HG02588 (cell line): ENCODE measurements at regions not wholly inside any gene's neighbourhood (a gene's known extent, or its start where the extent isn't known, plus 50 kb on each side); places are given as distances from the start of the nearest gene placed in this dataset.
"Not testable (repeated sequence)": the region's sequence is repeated elsewhere in the genome, so short reads cannot be mapped to it uniquely, and the experiment has no call there.

Experiments
- ATAC-seq: cut with Tn5 transposase; IDR thresholded peaks from one replicate; pipeline ENCODE4 v1.9.1; 2021; ENCODE audit warnings: mild to moderate bottlenecking, moderate library complexity; ENCODE audit not compliant: unreplicated experiment

DNA sequence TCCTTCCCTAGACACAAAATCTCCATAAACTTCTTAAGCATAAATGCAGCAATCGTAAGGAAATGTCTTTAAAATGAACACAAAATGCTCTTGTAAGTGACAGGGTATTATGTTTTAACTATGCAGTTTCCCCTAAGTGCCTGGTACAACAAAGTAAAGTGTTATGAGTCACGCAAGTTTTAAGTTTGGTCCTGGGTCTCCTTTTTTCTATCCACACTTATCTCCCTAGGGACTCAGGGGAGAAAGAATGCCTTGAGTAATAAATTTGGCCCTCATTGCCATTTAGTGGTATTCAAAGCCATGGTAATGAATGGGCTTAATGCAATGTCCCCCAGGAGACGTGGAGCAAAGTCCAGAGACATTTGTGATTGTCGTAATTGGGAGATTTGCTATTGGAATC lies 149.1 kb downstream of the MAGEB17 start:
- ATAC-seq, result no peak

DNA sequence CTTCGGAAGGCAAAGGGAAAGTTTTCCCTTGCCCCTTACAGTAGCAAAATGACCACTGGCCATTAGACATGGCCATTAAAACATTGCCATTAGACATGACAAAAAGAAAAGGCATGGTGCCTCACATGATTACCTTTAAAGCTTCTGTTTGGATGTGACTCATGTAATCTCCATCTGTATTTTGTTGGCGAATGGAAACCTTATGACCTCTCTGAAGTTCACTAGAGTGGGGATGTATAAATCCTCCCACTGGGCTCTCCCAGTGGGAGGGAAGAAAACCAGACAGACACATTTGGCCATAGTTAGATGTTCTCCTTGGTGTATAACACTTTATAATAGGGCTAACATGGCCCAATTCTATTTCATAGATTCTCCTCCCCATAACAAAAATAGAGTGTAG lies 152.6 kb downstream of the MAGEB17 start:
- no peak for ATAC-seq

DNA sequence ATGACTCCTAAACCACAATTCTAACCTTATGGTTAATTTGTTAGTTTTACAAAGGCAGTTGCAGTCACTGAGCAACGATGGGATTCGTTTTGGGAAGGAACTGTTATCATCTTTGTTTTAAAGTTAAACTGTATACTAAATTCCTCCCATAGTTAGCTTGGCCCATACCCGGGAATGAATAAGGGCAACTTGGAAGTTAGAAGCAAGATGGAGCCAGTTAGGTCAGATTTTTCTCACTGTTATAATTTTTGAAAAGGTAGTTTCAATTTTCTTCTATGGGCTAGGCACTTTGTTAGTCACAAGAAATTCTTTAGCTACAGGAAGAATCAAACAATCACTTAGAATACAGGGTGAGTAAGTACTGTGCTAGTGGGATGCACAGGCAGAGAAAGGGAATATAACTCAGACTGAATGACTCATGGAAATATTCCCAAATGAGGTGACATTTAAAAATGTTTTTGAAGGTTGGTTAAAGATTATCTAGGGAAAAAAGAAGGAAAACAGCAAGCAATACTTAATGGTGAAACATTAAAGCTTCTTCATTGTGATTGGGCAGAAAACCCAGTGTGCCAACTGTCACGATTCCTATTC lies 153.6 kb downstream of the MAGEB17 start:
- ATAC-seq, result no peak

DNA sequence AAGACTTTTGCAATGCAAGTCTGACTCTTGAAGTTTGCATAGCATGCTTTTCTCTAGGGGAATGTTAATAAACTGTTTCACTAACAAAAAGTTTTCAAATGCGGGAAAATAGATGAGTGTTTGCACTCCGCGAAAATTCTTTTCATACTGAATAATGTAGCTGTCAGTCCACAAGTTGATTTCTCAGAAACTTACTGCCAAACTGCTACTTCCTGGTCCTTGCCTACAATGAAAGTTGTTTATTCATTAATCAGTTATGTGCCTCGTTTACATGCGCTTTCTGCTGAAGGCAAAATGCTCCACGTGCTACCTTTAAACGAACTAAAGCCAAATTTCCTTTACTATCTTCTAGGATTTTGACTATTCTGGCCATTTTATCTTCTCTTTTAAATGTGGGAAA lies 166.2 kb downstream of the MAGEB17 start:
- no peak for ATAC-seq

DNA sequence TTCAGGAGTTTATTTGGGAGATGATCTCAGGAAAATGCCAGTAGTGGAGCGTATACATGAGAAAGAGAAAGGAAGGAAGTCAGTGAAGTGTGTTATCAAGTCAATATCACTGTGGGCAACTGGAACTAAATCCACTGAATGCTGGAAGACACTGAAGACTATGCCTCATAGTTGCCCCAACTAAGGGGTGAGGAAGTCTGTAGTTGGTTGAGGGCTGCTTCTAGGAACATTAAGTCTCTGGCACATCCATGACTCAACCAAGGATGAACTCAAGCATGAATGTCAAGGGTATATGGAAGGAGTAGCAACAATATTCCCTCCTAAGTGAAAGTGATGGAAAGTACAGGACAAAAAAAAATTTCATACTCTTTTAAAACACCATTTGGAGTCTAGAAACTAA lies 167.9 kb downstream of the MAGEB17 start:
- no peak for ATAC-seq

DNA sequence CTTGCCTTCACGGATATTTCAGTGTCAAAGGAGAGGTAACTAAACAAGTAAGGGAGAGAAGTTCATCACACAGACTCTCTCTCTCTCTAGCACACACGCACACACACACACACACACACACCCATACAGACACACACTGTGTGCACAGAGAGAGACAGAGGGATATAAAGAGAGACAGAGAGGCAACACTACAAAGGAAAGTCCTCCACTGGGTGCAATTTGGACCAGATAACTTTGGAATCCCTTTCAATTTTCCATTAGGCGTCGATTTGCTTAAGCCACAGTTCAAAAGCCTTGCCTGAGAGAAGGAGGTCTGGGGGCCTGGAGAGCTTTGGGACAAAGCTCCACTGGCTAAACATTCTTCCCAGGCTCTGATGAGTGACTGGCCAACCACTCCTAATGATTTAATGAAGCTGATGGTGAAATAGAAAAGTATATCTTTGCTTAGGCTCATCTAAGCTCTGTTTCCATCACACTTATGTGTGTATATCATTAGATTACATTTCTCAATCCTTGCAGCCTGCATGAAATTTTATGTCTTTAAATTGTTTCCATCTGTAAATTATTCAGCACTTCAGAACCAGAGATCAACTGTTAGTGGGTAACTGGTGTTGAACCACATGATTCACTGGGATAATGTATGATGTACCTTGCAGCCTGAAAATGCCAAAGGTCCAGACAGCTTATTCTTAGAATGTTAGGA lies 180.8 kb downstream of the MAGEB17 start:
- ATAC-seq, result no peak

DNA sequence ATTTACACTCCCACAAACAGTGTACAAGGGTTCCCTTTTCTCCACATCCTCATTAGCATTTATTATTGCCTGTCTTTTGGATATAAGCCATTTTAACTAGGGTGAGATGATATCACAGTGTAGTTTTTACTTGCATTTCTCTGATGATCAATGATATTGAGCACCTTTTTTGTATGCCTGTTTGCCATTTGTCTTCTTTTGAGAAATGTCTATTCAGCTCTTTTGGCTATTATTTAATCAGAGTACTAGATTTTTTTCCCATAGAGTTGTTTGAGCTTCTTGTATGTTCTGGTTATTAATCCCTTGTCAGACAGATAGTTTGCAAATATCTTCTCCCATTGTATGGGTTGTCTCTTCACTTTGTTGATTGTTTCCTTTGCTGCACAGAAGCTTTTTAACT lies 190.6 kb downstream of the MAGEB17 start:
- ATAC-seq, result no peak

DNA sequence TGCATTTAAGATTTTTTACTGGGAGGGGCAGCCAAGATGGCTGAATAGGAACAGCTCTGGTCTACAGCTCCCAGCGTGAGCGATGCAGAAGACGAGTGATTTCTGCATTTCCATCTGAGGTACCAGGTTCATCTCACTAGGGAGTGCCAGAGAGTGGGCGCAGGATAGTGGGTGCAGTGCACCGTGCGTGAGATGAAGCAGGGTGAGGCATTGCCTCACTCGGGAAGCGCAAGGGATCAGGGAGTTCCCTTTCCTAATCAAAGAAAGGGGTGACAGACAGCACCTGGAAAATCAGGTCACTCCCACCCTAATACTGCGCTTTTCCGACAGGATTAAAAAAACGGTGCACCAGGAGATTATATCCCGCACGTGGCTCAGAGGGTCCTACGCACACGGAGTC lies 192.8 kb downstream of the MAGEB17 start:
- ATAC-seq, result not testable (repeated sequence)

DNA sequence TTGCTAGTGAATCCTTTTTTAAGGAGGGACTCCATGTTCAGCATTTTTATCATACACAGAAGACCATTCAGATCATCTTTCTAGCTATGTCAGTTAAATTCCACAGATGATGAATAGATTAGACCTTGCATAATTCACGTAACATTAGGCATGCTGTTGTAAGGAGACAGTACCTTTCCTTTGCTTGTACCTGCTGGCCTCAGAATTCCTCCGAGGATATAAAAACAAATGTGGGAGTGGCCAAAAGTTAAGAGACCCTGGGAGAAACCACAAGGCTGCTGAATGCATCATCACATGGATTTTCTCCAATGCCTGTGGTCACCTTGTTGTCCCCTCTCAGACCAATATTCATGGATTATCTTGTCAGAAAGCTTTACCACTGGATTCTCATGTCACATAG lies 201.4 kb downstream of the MAGEB17 start:
- no peak for ATAC-seq

DNA sequence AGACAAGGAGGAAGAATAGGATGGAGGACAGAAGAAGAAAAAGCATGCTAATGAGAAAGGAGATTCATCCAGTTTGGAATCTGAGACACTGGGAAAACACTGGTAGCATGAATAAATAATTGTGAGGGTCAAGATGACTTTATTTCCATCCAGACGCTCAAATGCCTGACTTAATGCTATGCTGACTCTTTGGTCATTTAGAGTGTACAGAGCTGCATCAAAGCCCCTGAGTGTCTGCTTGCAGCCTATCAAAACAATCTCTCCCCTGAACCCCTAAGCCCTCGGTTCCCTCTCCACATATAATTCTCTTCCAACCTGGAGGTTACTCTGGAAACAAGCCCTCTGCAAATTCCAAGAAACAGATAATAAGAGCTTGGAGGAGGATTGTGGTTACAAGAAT lies 208.8 kb downstream of the MAGEB17 start:
- no peak for ATAC-seq

DNA sequence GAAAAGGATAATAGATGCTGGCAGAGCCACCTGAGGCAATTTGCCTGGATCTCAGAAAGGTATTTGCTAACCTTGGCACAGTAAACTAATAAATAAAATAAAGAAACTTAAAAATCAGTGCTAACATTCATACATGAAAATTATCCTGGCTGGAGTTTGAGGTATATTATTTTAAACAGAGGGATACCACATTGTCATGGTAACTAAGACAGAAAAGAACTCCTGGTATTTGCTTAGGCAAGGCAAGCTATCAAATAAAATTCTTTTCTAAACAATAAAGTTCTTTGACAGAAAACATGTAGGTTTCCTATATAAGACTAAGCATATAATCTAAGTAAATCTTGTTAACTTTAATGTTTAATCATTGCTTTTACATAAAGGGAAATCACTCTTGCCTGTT lies 218.8 kb downstream of the MAGEB17 start:
- ATAC-seq, result no peak

DNA sequence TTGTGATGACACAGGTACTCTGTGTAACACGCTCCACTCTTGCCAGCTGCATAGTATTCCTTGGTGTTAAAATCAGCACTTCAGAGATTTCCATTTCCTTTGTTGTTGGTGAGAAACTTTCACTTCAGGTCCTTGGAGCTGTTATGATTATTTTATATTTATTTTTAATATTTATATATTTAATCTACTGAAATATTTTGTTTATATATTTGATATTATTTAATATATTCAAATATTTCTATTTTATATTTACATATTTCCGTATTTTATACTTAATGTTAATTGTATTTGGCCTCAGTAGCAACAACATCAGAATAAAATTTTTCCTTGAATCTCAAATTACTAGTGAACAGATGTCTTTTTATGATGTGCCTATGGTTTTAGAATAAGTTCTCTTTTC lies 225.3 kb downstream of the MAGEB17 start:
- no peak for ATAC-seq

DNA sequence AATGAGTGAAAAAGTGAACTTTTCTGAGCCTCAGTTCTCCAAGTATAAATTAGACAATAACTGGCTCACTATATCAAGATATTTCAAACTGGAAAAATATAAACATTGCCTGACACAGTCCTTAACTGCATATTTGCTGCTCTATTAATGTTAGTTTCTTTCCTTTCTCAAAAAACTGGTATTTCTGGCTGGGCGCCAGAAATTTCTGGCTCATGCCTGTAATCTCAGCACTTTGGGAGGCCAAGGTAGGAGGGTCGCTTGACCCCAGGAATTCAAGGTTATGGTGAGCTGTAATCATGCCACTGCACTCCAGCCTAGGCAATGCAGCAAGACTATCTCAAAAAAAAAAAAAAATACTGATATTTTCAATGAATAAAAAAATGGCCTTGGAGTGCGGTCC lies 227.0 kb downstream of the MAGEB17 start:
- ATAC-seq, result no peak

DNA sequence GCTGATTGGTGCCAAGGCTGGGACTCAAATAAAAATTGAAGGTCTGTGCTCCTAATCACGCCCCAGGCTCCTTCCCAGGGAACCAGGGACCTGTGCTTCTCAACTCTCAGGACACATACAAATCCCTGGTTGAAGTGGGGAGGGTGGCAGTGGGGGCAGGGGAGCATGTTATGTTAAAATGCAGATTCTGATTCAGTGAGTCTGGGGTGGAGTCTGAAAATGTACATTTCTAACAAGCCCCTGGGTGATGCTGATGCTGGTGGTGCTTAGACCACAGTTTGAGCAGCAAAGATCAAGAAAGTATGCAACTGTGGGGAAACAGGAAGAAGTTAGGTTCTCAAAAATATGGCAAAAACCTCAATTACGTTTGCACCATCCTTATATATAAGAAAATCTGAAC lies 236.5 kb downstream of the MAGEB17 start:
- ATAC-seq, result no peak

DNA sequence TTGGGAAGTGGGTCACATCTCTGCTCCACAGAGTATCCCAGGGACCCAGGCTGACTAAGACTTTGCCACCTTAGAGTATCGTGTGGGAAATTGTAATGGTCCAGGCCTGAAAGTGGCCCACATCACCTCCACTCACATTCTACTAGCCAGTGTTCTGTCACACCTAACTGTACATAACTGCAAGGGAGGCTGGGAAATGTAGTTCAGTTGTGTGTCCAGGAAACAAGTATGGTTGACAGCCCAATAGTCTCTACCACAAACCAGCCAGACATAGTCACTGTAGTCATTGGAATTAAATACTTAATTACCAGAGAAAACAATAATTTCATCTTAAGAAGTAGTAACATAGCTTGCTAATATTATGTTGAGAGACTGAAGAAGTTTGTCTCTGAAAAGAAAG lies 233.4 kb upstream of the S100G start:
- no peak for ATAC-seq

DNA sequence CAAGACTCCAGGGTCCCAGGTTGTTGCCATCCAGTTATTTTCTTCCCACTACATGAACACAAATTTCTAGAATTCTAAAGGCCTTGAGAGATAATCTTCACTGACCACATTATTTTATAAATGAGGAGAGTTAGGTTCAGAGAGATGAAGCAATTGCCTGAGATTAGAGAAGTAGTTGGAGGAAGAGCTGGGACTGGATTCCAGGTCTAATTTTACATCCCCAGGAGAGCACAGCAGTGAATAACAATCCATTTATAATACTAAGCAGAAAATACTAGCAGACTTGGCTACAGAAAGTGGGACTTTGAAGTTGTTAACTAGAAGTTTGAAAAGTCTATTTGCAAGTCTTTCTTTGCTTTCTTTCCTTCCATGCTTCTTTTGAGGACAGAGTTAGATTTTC lies 231.3 kb upstream of the S100G start:
- ATAC-seq, result no peak

DNA sequence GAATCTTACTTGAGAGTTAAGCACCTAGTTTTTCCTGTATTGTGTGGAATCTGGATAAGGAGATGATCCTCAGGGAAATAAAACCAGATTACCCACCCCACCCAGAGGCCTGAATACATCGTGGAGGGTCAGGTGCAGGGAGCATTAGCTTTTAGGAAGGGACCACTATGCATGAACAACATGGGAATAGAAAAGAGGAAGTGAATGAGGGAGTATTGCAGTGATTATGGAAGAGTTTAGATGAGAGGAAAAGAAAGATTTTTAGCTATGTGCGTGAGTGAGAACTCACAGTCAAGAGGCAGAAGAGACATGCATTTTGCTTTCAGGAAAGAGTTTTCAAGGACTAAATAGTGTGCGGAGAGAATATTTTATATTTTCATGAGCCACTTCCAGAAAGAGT lies 222.3 kb upstream of the S100G start:
- no peak for ATAC-seq

DNA sequence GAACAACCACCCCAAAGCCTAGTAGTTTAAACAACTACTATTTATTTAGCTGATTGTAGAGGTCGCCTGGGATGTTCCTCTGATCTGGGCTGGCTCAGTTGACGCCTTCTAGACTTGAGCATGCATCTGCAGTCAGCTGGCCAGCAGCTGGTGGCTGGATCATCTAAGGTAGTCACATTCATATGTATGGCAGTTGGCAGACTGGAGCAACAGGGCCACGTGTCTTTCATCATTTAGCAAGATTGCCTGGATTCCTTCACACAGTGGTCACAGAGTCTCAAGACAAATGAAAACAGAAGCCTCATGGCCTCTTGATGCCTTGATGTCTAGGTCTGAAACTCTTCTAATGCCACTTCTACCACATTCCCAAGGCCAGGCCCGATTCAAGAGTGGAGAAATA lies 220.6 kb upstream of the S100G start:
- no peak for ATAC-seq

DNA sequence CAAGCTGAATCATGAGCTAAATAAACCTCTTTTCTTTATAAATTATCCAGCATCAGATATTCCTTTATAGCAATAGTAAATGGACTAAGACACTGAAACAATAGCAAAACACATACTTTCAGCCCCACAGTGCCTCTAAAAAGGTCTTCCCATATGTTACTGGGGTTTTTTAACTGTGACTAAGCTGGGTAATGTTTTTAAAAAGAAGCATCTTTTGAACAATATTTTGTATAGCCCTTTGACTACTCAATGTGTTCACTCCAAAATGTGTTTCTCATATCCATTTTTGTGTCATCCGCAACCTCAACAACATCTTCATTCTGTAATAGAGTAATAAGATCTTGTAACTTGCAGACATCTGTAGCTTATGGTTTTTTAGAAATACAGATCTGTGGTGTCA lies 218.7 kb upstream of the S100G start:
- ATAC-seq, result no peak

DNA sequence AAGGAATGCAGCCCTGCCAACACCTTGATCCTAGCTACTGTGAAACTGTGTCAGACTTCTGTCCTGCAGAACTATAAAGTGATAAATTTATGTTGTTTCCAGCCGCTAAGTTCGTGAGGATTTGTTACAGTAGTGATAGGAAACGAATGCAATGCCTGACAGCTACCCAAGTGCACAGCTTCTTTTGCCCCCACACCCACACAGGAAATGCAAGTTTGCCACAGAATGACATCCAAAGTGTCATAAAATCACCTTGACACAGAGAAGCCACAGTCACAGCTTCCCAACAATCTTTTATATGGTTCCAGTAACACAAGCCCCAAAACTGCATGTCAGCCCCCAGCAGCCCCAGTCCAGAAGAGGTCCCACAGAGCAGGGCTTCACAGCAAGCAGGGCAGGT lies 216.9 kb upstream of the S100G start:
- no peak for ATAC-seq

DNA sequence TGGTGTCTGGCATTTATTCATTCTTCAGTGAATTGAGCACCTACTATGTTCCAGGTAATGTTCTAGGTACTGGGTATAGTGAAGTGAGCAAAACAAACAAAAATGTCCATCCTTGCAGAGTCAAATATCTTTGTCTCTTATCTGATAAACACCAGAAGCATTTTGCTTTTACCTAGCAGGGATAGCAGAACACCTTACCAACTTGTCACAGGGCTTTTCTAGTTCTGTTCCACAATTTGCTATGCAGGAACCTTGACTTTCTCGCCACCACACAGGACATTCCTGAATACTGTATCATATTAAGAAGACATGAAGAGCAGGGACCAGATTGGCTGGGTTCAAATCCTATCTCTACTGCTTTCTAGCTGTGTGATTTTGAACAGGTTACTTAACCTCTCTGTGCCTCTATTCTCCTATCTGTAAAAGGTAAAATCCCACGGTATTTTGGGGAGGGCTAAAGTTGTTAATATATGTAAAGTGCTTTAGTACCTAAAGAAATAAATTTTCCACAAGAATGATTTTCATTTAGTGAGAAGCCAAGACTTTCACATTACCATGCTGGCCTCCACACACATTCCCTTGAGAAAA lies 214.5 kb upstream of the S100G start:
- ATAC-seq, result no peak

DNA sequence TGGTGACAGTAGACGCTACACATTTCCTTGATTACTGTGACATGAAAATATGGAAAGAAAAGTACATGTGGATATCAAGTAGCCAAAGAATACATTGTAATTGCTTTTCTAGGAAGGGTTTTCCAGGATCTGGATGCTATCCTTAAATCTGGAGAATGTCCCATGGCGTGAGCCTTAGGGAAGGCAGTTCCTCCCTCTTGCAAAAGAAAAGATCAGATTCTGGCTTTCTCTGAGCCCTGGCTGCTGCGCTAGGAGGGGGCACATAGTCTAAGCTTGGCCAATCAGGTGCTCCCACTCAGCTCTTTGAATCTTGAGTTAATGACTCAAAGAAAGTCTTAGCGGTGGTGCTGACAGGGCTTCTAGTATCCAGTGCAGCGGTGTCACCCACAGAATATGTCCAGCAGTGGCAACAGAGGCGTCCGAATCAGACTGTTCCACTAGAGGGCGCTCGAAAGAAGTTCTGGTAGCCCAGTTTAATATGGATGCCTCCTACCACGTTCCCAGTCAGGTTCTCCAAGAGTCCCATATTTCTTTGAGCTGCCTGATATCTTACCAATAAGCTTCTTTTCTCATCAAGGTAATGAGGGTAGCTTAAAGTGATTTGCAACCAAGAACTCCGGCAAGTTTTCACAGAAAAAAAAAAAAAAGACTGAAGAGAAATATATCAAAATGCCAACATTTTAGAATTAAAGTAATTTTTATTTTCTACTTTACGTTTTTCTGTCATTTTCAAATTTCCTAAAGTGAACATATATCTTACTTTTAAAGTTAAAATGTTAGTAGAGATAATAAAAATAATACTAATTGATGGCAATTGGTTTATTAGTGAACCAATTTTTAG lies 213.4 kb upstream of the S100G start:
- no peak for ATAC-seq
